ENCODE measurements at regions not wholly inside any gene's neighbourhood (a gene's known extent, or its start where the extent isn't known, plus 50 kb on each side); places are given as distances from the start of the nearest gene placed in this dataset.
"Not testable (repeated sequence)": the region's sequence is repeated elsewhere in the genome, so short reads cannot be mapped to it uniquely, and the experiment has no call there.

- not testable (repeated sequence) for ATAC-seq; H2AFZ ChIP-seq; H3K4me3 ChIP-seq; H4K20me1 ChIP-seq (replicated peaks; ENCODE audit: insufficient read depth); H3K4me2 ChIP-seq; H3K9me2 ChIP-seq (ENCODE audit: insufficient read depth); H3K9me3 Mint-ChIP-seq; H3K4me3 Mint-ChIP-seq; H3K27me3 Mint-ChIP-seq (ENCODE audit: insufficient read depth, low read depth, poor library complexity); H3K36me3 ChIP-seq (ENCODE audit: insufficient read depth); H3K27ac Mint-ChIP-seq; H3K27ac ChIP-seq (ENCODE audit: low read depth); H3K79me2 ChIP-seq (replicated peaks; ENCODE audit: insufficient read depth); H3F3A ChIP-seq (replicated peaks; ENCODE audit: low read depth); H3K27me3 ChIP-seq (ENCODE audit: insufficient read depth); H3K36me3 Mint-ChIP-seq (ENCODE audit: low read depth); DNase-seq (ENCODE audit: low spot score)
- peaks cover 26% of the 10 kb centered on the region for H3K4me1 Mint-ChIP-seq
- TF ChIP-seq CTCF (conservative IDR thresholded peaks at IDR 0.05; ENCODE audit: low read depth in 2 of 2) = 0 out of 4 replicates have a peak, but pooled peaks of 1 of the 2 experiments have one; percentile 2
- peaks cover 12% of the 10 kb centered on the region; the same call in 1 of the 2 replicates for H3K4me1 ChIP-seq (ENCODE audit: insufficient read depth)
Measured at GRCh38 chr2:154576699-154577098, 121.8 kb upstream of the KCNJ3 start.

- H2AFZ ChIP-seq = no peak overlapping the region
- no peaks in the 10 kb centered on the region for H3K27me3 Mint-ChIP-seq (ENCODE audit: insufficient read depth, low read depth, poor library complexity)
- H3K36me3 Mint-ChIP-seq (ENCODE audit: low read depth) = peaks cover 2% of the 10 kb centered on the region; the same call in 1 of the 3 replicates
- no peak overlapping the region for H3K4me2 ChIP-seq
- peaks cover 16% of the 10 kb centered on the region; the same call in 1 of the 2 replicates for H3K4me1 ChIP-seq (ENCODE audit: insufficient read depth)
- no peaks in the 10 kb centered on the region for H3K79me2 ChIP-seq (replicated peaks; ENCODE audit: insufficient read depth)
- H3K4me3 ChIP-seq = no peak overlapping the region
- DNase-seq (ENCODE audit: low spot score) (no peak), ATAC-seq (no peak)
- peaks cover 27% of the 10 kb centered on the region for H3K4me1 Mint-ChIP-seq
- H3K27me3 ChIP-seq (ENCODE audit: insufficient read depth) = no peaks in the 10 kb centered on the region
- no peak overlapping the region for H3K4me3 Mint-ChIP-seq
- no peak overlapping the region for H3K27ac ChIP-seq (ENCODE audit: low read depth)
- H3K36me3 ChIP-seq (ENCODE audit: insufficient read depth) = no peaks in the 10 kb centered on the region
- H3K27ac Mint-ChIP-seq = no peak overlapping the region
- H4K20me1 ChIP-seq (replicated peaks; ENCODE audit: insufficient read depth) = no peaks in the 10 kb centered on the region
- H3K9me3 Mint-ChIP-seq = peaks cover 2% of the 10 kb centered on the region; the same call in 2 of the 3 replicates
- no peaks in the 10 kb centered on the region for H3F3A ChIP-seq (replicated peaks; ENCODE audit: low read depth)
- H3K9me2 ChIP-seq (ENCODE audit: insufficient read depth) = no peaks in the 10 kb centered on the region
- TF ChIP-seq STAT1 (IDR thresholded peaks at IDR 0.05; ENCODE audit: unreplicated experiment) (no peak), JUNB (IDR thresholded peaks at IDR 0.05; ENCODE audit: unreplicated experiment) (no peak), CREB1 (CRISPR knock-in tag; IDR thresholded peaks at IDR 0.05; ENCODE audit: low read depth) (no peak), EZH2 (IDR thresholded peaks at IDR 0.05; ENCODE audit: low read depth, unreplicated experiment) (no peak), ZNF331 (CRISPR knock-in tag; IDR thresholded peaks at IDR 0.05; ENCODE audit: low read depth) (no peak), CTCF (conservative IDR thresholded peaks at IDR 0.05; ENCODE audit: low read depth in 2 of 2) (no peak), EZH2phosphoT487 (IDR thresholded peaks at IDR 0.05; ENCODE audit: unreplicated experiment) (no peak), POLR2AphosphoS5 (IDR thresholded peaks at IDR 0.05; ENCODE audit: low read depth) (no peak), ZNF462 (CRISPR knock-in tag; IDR thresholded peaks at IDR 0.05) (no peak)
Measured at GRCh38 chr2:154577390-154577789, 121.1 kb upstream of the KCNJ3 start.
